Hindlimb muscle (tissue), 1 donor: ENCODE measurements at regions not wholly inside any gene's neighbourhood (a gene's known extent, or its start where the extent isn't known, plus 50 kb on each side); places are given as distances from the start of the nearest gene placed in this dataset.

ENCODE experiments used
- DNase-seq: peaks from one replicate; pipeline ENCODE4 v3.0.0-alpha.2; 2013

- no peak for DNase-seq
Observed at GRCh38 chr14:64639340-64639821, 64.8 kb upstream of the PLEKHG3 start.

GRCh38 chr14:64640839-64641238, 63.4 kb upstream of the PLEKHG3 start:
- no peak for DNase-seq

GRCh38 chr14:64641760-64642159, 62.5 kb upstream of the PLEKHG3 start:
- DNase-seq = no peak

GRCh38 chr14:64643709-64644108, 60.5 kb upstream of the PLEKHG3 start:
- DNase-seq = no peak

GRCh38 chr14:64644629-64645028, 59.6 kb upstream of the PLEKHG3 start:
- no peak for DNase-seq

- DNase-seq = peak; percentile 43
Observed at GRCh38 chr14:64645220-64645892, 58.9 kb upstream of the PLEKHG3 start.

- no peak for DNase-seq
Observed at GRCh38 chr14:64646103-64646502, 58.1 kb upstream of the PLEKHG3 start.

- DNase-seq = no peak
Observed at GRCh38 chr14:64649383-64649998, 54.7 kb upstream of the PLEKHG3 start.

- no peak for DNase-seq
Observed at GRCh38 chr14:64653900-64654245, 50.4 kb upstream of the PLEKHG3 start.

- peak; percentile 56 for DNase-seq
Observed at GRCh38 chr14:64654246-64654900, 49.9 kb upstream of the PLEKHG3 start.
